ENCODE measurements at regions not wholly inside any gene's neighbourhood (a gene's known extent, or its start where the extent isn't known, plus 50 kb on each side); places are given as distances from the start of the nearest gene placed in this dataset.
"Not testable (repeated sequence)": the region's sequence is repeated elsewhere in the genome, so short reads cannot be mapped to it uniquely, and the experiment has no call there.

- DNase-seq (ENCODE audit: low read depth, low spot score) = no peak
Observed at GRCh38 chr18:55967019-55967418, 379.0 kb upstream of the TCF4 start.

DNA sequence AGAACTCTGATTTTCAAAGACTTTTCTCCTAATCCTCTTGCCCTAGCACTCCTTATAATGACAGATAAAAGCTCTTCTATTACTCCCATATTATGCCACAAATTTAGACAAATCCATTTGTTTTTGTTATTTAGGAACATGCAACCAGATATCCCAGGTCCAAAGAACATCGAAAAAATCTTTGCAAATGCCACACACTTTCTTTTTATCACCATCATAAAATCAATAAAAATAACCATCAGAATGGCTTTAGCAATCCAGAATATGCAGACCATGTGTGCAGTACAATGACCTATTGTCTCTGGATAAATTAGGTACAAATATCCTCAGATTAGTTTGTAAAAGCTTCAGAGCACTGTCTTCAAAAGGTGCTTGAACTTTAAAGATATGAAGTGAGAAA is 376.2 kb upstream of the TCF4 start:
- no peak for DNase-seq (ENCODE audit: low read depth, low spot score)

GRCh38 chr18:55953326-55953725 is 365.3 kb upstream of the TCF4 start:
- DNase-seq (ENCODE audit: low read depth, low spot score) = no peak

DNA sequence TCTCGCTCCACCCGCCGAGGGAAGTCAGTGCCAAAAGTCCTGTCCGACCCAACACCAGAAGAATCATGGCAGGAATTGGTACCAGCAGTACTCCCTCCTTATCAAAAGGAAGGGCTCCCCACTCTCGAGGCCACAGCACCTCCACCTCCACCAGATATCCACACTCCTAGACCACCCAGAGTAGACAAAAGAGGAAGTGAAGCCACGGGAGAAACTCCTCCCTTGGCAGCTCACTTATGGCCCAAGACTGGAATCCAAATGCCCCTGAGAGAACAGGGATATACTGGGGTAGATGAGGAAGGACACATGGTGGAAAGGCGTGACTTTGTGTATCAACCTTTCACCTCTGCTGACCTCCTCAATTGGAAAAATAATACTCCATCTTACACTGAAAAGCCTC is 363.7 kb upstream of the TCF4 start:
- not testable (repeated sequence) for DNase-seq (ENCODE audit: low read depth, low spot score)

DNA sequence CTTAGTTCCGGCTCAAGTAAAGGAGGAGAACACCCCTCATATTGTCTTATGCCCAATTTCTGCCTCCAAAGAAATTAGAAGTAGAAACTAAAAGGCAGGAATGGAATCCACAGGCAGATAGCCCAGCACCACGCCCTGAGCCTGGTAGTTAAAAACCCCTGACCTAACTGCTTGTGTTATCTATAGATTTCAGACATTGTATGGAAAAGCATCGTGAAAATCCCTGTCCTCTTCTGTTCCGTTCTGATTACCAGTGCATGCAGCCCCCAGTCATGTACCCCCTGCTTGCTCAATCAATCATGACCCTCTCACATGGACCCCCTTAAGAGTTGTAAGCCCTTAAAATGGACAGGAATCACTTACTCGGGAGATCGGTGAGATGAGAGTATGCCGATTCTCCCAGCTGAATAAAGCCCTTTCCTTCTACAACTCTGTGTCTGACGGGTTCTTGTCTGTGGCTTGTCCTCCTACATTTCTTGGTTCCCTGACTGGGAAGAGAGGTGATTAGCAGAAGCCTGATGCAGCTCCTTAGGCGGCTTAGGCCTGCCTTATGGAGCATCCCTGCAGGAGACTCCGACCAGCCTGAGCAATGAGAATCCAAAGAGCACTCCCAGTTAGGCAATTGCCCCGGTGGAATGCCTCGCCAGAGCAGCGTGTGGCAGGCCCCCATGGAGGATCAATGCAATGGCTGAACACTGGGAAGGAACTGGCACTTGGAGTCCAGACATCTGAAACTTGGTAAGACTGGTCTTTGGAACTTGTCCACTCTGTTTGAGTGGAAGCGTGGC is 362.6 kb upstream of the TCF4 start:
- DNase-seq (ENCODE audit: low read depth, low spot score) = no peak

DNA sequence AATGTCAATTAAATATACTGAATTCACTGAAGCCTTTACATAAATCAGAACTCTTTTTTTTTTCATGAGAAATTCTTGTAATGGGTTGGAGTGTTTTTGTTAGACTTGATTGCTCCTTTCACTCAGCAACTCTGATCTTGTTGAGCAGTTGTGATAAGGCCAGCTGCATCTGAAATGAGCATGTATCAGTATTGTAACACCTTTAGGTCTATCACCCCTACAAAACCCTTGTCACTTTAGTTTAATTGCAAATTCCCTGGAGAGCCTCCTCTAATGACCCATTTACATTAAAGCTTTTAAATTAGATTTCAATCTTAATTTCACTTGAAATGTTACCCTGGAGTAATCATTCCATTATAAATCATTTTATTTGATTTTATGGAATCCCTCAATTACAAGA is 346.8 kb upstream of the TCF4 start:
- DNase-seq (ENCODE audit: low read depth, low spot score) = no peak

- DNase-seq (ENCODE audit: low read depth, low spot score) = no peak
Observed at GRCh38 chr18:55932675-55933074, 344.7 kb upstream of the TCF4 start.

DNA sequence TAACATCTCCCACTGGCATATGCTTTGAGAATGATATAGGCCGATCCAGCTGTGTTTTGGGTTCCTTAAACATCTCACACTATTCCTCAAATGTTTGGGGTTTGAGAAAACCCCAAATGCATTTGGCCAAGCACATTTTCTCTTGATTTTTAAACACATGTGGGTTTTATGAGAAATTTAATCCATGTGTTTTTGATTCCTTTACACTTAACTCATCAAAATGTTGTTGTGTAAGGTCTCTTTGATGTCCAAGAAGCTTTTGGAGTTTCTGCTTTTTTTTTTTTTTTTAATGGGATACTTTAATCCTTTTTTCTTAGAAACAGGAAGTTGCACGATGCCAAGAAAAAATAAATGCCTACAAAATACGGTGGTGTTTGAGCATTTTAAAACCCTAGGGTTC is 339.8 kb upstream of the TCF4 start:
- no peak for DNase-seq (ENCODE audit: low read depth, low spot score)

- no peak for DNase-seq (ENCODE audit: low read depth, low spot score)
Observed at GRCh38 chr18:55925772-55926171, 337.8 kb upstream of the TCF4 start.

- DNase-seq (ENCODE audit: low read depth, low spot score) = no peak
Observed at GRCh38 chr18:55920063-55920462, 332.1 kb upstream of the TCF4 start.

- DNase-seq (ENCODE audit: low read depth, low spot score) = no peak
Observed at GRCh38 chr18:55918444-55918843, 330.5 kb upstream of the TCF4 start.

- DNase-seq (ENCODE audit: low read depth, low spot score) = no peak
Observed at GRCh38 chr18:55912919-55913318, 324.9 kb upstream of the TCF4 start.

GRCh38 chr18:55912071-55912470 is 324.1 kb upstream of the TCF4 start:
- no peak for DNase-seq (ENCODE audit: low read depth, low spot score)

DNA sequence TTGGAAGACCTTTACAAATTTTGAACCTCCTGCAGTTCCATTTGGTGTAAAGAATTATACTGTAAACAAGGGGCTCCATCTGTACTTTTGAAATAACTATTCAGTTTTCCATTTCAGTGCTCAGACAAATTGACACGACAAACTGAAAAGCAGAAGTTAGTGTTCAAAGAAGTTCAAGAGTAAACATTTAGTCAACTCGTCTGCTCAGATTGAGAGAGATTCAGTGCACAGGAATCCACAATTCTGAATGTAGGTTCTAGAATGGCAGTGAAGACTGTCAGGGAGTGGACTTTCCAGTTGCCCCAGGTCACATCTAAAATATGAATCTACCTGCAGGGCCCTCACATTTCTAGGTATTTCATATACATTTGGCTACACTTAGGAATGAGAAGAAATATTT is 322.3 kb upstream of the TCF4 start:
- no peak for DNase-seq (ENCODE audit: low read depth, low spot score)

DNA sequence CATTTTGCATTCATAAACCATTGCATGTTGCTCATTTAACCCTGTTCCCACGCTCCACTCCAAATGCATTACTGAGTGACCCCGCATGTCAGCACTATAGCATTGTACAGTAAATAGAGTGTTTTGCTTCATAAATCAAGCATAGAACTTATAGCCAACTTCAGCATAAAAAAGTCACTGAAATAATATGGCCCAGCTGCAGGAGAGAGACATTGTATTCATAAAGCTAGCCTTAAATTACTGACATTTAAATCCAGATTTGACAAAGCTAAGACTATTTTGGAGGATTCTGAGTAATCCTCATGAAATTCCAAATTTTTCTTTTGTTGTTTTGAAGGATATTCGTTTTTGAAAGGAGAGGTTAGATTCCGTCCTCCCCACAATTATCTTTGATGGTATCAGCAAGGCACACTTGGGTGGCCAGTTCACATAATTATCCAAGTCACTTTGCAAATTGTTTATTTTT is 320.9 kb upstream of the TCF4 start:
- no peak for DNase-seq (ENCODE audit: low read depth, low spot score)

GRCh38 chr18:55907453-55908175 is 319.6 kb upstream of the TCF4 start:
- DNase-seq (ENCODE audit: low read depth, low spot score) = no peak

- DNase-seq (ENCODE audit: low read depth, low spot score) = no peak
Observed at GRCh38 chr18:55906536-55906935, 318.5 kb upstream of the TCF4 start.

DNA sequence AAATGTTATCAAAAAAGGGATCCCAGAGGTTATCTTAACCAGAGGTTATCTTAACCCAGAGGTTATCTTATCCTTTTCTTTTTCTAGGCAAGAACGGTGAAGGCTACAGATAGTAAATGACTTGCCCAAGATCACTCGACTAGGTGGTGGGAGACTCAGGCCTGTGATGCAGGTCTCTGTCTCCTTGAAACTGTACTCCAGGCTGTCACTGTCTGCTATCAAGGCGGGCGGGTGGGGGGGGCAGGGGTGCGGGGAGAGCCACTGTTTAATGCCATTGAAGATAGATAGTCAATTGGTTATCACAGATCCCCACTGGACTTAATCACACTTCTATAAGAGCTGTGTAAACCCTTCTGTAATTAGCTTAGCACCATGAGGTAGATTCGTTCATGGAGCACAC is 315.9 kb upstream of the TCF4 start:
- no peak for DNase-seq (ENCODE audit: low read depth, low spot score)

DNA sequence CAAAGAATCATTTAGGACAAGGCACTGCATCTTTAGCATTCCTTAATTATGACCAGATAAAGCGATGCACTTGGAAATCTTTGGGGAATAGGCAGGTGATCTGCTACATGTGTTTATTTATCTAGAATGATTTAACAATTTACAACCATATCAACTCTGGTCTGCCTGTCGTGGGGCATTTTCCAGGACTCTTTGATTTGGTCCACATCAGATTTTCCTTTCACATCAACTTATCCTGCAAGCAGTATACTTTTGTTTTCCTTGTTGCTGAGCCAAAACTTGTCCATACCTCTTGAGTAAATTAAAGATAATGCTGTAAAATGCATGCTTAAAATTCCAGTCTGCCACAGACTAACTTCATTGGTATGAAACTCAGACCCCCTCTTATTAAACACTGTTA is 312.4 kb upstream of the TCF4 start:
- no peak for DNase-seq (ENCODE audit: low read depth, low spot score)

- DNase-seq (ENCODE audit: low read depth, low spot score) = no peak
Observed at GRCh38 chr18:55897091-55897689, 309.2 kb upstream of the TCF4 start.

DNA sequence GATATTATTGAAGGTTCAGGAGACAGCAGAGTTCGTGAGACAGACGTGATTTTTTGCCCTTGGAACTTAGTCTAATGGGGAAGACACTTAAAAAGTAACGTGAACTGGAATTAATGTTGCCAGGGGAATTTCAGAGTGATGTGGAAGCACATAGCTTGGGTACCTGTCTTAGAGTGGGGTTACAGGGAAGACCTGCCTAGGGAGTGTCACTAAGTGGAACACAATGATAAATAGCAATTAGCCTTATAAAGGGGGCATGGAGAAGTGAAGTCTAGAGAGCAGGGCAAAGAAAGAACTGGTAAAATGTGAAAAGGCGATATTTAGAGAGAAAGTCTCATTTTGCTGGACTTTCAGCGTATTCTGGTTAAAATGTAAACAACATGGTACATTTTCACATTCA is 306.0 kb upstream of the TCF4 start:
- DNase-seq (ENCODE audit: low read depth, low spot score) = no peak

DNA sequence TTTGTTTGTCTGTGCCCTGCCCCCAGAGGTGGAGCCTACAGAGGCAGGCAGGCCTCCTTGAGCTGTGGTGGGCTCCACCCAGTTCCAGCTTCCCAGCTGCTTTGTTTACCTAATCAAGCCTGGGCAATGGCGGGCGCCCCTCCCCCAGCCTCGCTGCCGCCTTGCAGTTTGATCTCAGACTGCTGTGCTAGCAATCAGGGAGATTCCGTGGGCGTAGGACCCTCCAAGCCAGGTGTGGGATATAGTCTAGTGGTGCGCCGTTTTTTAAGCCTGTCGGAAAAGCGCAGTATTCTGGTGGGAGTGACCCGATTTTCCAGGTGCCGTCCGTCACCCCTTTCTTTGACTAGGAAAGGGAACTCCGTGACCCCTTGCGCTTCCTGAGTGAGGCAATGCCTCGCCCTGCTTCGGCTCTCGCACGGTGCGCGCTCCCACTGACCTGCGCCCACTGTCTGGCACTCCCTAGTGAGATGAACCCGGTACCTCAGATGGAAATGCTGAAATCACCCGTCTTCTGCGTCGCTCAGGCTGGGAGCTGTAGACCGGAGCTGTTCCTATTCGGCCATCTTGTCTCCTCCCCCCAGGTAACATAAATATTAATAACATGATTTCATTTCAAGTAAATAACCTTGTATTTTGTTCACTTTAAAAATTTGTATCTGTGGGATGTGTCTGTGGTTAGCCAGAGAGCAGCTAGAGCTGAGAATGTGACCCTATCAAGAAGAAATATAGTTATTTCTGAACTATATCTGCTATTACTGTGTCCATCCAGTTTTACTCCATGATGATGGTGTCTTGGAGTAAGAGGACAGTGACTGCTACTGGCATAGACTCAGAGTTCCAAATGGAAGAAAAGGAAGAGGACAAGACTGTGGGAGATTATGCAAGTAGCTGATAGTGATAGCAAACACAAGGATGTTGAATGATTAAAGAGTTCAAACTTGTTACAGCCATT is 305.1 kb upstream of the TCF4 start:
- not testable (repeated sequence) for DNase-seq (ENCODE audit: low read depth, low spot score)
